ENCODE measurements at regions not wholly inside any gene's neighbourhood (a gene's known extent, or its start where the extent isn't known, plus 50 kb on each side); places are given as distances from the start of the nearest gene placed in this dataset.

DNA sequence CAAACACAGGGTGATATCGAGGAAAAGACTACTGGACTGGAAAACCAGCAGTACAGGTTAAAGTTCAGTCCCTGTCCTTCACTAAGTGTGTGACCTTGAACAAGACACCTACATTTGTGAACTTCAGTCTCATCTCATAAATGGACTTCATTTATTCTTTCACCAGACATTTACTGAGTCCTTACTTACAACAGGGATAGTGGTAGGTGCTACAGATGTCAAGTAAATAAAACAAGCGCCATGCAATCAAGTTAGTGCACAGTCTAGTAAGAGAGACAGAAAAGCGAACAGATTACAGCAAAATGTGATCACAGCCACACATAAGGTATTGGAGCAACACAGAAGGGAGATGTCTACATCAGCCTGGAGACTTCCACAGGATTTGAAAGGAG, 413.2 kb downstream of the ACTL7B start:
- H2AFZ ChIP-seq (ENCODE audit: insufficient read depth, low read length, poor library complexity): no peak overlapping the region

DNA sequence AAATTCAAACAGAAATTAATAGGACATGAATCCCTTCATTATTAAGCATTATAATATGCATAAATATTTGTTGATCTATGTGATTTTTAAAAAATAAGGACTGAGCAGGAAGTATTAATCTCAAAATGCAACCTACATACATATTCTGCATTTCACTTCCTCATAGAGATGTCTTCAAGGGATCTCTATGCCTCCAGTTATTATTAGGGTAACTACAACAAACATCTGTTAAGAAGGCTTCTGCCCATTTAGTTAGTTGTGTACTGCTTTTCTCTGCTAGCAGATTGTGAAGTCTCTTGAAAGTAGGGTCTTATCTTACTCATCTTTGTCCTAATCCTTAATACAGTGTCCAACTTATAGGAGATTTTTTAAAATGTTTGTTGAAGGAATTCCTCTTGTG, 414.1 kb downstream of the ACTL7B start:
- Histone ChIP-seq H4K12ac (ENCODE audit: low read depth, low read length) (no peak overlapping the region), H3K4me1 (ENCODE audit: control insufficient read depth in 1 of 2, insufficient read depth in 2 of 2, low read length in 2 of 2) (peaks cover 4% of the 10 kb centered on the region in 2 experiments), H3K27me3 (ENCODE audit: insufficient read depth, low read length) (no peaks in the 10 kb centered on the region), H3K9me3 (ENCODE audit: insufficient read depth, low read depth, low read length) (no peaks in the 10 kb centered on the region), H3K79me2 (ENCODE audit: control insufficient read depth, insufficient read depth, low read length, poor library complexity) (peaks cover 2% of the 10 kb centered on the region), H3K36me3 (ENCODE audit: control insufficient read depth in 1 of 2, insufficient read depth in 2 of 2, low read length in 2 of 2) (no peaks in the 10 kb centered on the region), H3K4ac (ENCODE audit: low read depth, low read length) (no peak overlapping the region), H2AK5ac (ENCODE audit: low read length) (no peak overlapping the region), H3K79me1 (ENCODE audit: low read length) (peaks cover 2% of the 10 kb centered on the region), H3K4me2 (ENCODE audit: low read length) (no peak overlapping the region), H3K18ac (ENCODE audit: low read length) (no peak overlapping the region), H3K23ac (ENCODE audit: low read length) (no peak overlapping the region), H3K4me3 (ENCODE audit: low read depth, low read length) (no peak overlapping the region), H2BK5ac (ENCODE audit: low read depth, low read length, poor library complexity) (no peak overlapping the region), H3K9ac (ENCODE audit: low read length) (no peak overlapping the region), H4K8ac (ENCODE audit: low read depth, low read length) (no peak overlapping the region), H3K14ac (ENCODE audit: low read length) (no peak overlapping the region), H4K91ac (ENCODE audit: low read depth, low read length) (no peak overlapping the region), H2BK12ac (ENCODE audit: low read length) (no peak overlapping the region), H2AFZ (ENCODE audit: insufficient read depth, low read length, poor library complexity) (no peak overlapping the region), H2BK120ac (ENCODE audit: insufficient read depth, low read length, poor library complexity) (no peak overlapping the region), H3K27ac (ENCODE audit: low read depth, low read length) (no peak overlapping the region)
- no peak for DNase-seq

More for the DNA sequence above, 413.2 kb downstream of the ACTL7B start:
- no peak overlapping the region for H3K4me2 ChIP-seq (ENCODE audit: low read length)
- H2BK12ac ChIP-seq (ENCODE audit: low read length): no peak overlapping the region
- no peaks in the 10 kb centered on the region for H3K9me3 ChIP-seq (ENCODE audit: insufficient read depth, low read depth, low read length)
- H3K9ac ChIP-seq (ENCODE audit: low read length): no peak overlapping the region
- no peak overlapping the region for H3K14ac ChIP-seq (ENCODE audit: low read length)
- H3K79me1 ChIP-seq (ENCODE audit: low read length): peaks cover 2% of the 10 kb centered on the region
- no peak overlapping the region for H4K8ac ChIP-seq (ENCODE audit: low read depth, low read length)
- H3K27ac ChIP-seq (ENCODE audit: low read depth, low read length): no peak overlapping the region
- H3K79me2 ChIP-seq (ENCODE audit: control insufficient read depth, insufficient read depth, low read length, poor library complexity): peaks cover 2% of the 10 kb centered on the region
- no peak overlapping the region for H2AK5ac ChIP-seq (ENCODE audit: low read length)
- no peak overlapping the region for H3K4me3 ChIP-seq (ENCODE audit: low read depth, low read length)
- no peak overlapping the region for H3K18ac ChIP-seq (ENCODE audit: low read length)
- DNase-seq: no peak
- no peak overlapping the region for H2BK120ac ChIP-seq (ENCODE audit: insufficient read depth, low read length, poor library complexity)
- no peak overlapping the region for H3K23ac ChIP-seq (ENCODE audit: low read length)
- no peak overlapping the region for H4K12ac ChIP-seq (ENCODE audit: low read depth, low read length)
- no peak overlapping the region for H3K4ac ChIP-seq (ENCODE audit: low read depth, low read length)
- no CpG with 5 or more reads among the region's 3 CpGs for WGBS (ENCODE audit: extremely low coverage, insufficient coverage, insufficient read length)
- peaks cover 4% of the 10 kb centered on the region in 2 experiments for H3K4me1 ChIP-seq (ENCODE audit: control insufficient read depth in 1 of 2, insufficient read depth in 2 of 2, low read length in 2 of 2)
- H4K91ac ChIP-seq (ENCODE audit: low read depth, low read length): no peak overlapping the region
- no peaks in the 10 kb centered on the region for H3K36me3 ChIP-seq (ENCODE audit: control insufficient read depth in 1 of 2, insufficient read depth in 2 of 2, low read length in 2 of 2)
- H2BK5ac ChIP-seq (ENCODE audit: low read depth, low read length, poor library complexity): no peak overlapping the region
- H3K27me3 ChIP-seq (ENCODE audit: insufficient read depth, low read length): no peaks in the 10 kb centered on the region

DNA sequence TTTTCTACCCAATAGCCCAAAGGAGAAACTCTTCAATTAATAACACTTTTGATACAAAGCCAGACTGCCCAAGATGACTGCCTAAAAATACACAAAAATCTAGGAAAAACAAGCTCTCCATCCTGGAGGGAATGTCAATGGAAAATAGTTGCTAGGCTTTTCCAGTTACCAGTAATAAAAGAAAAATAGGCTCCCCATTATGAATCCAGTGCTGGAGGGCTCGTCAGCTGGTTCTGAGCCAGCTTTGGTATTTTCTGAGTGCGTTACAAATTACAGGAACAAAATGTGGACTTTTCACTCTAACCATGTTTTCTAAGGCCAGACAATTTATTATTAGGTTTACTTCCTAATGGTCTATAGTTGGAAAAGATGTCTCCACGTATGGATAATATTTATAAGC, 414.5 kb downstream of the ACTL7B start:
- no peaks in the 10 kb centered on the region for H3K27me3 ChIP-seq (ENCODE audit: insufficient read depth, low read length)
- no peak overlapping the region for H2AK5ac ChIP-seq (ENCODE audit: low read length)
- H3K4me3 ChIP-seq (ENCODE audit: low read depth, low read length): no peak overlapping the region
- H3K14ac ChIP-seq (ENCODE audit: low read length): no peak overlapping the region
- H3K23ac ChIP-seq (ENCODE audit: low read length): no peak overlapping the region
- H2BK12ac ChIP-seq (ENCODE audit: low read length): no peak overlapping the region
- no peak overlapping the region for H3K27ac ChIP-seq (ENCODE audit: low read depth, low read length)
- H4K12ac ChIP-seq (ENCODE audit: low read depth, low read length): no peak overlapping the region
- H3K36me3 ChIP-seq (ENCODE audit: control insufficient read depth in 1 of 2, insufficient read depth in 2 of 2, low read length in 2 of 2): no peaks in the 10 kb centered on the region
- no peak overlapping the region for H3K18ac ChIP-seq (ENCODE audit: low read length)
- H4K91ac ChIP-seq (ENCODE audit: low read depth, low read length): no peak overlapping the region
- no peak overlapping the region for H2BK120ac ChIP-seq (ENCODE audit: insufficient read depth, low read length, poor library complexity)
- no peak overlapping the region for H2BK5ac ChIP-seq (ENCODE audit: low read depth, low read length, poor library complexity)
- no peak overlapping the region for H4K8ac ChIP-seq (ENCODE audit: low read depth, low read length)
- H3K9ac ChIP-seq (ENCODE audit: low read length): no peak overlapping the region
- peaks cover 4% of the 10 kb centered on the region in 2 experiments for H3K4me1 ChIP-seq (ENCODE audit: control insufficient read depth in 1 of 2, insufficient read depth in 2 of 2, low read length in 2 of 2)
- no peak overlapping the region for H3K4ac ChIP-seq (ENCODE audit: low read depth, low read length)
- no peak for DNase-seq
- no peak overlapping the region for H2AFZ ChIP-seq (ENCODE audit: insufficient read depth, low read length, poor library complexity)
- no peak overlapping the region for H3K4me2 ChIP-seq (ENCODE audit: low read length)
- no peaks in the 10 kb centered on the region for H3K9me3 ChIP-seq (ENCODE audit: insufficient read depth, low read depth, low read length)
- peaks cover 2% of the 10 kb centered on the region for H3K79me2 ChIP-seq (ENCODE audit: control insufficient read depth, insufficient read depth, low read length, poor library complexity)
- H3K79me1 ChIP-seq (ENCODE audit: low read length): peaks cover 2% of the 10 kb centered on the region
- WGBS (ENCODE audit: extremely low coverage, insufficient coverage, insufficient read length): no CpG with 5 or more reads among the region's 3 CpGs

DNA sequence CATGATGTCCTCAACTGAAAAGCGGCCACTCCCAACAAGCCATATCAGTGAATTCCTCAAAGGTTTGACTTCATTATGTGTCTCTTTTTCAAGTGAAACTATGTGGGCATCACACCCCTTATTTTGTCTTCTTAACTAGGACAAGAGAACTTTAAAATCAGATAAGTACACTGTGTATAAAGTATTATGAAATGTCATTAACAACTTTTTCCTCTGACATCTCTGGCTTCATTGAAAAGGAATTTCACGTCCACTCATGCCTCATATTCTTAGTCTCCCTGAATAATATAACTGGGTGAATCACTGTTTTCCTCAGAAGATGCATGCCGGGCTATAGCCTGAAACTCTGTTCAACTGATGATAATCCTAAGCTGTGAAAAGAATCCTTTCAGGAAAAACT, 415.8 kb downstream of the ACTL7B start:
- Histone ChIP-seq H4K8ac (ENCODE audit: low read depth, low read length) (no peak overlapping the region), H3K4me2 (ENCODE audit: low read length) (no peak overlapping the region), H2BK5ac (ENCODE audit: low read depth, low read length, poor library complexity) (no peak overlapping the region), H3K27ac (ENCODE audit: low read depth, low read length) (no peak overlapping the region), H3K9me3 (ENCODE audit: insufficient read depth, low read depth, low read length) (no peaks in the 10 kb centered on the region), H3K23ac (ENCODE audit: low read length) (no peak overlapping the region), H2AK5ac (ENCODE audit: low read length) (no peak overlapping the region), H4K91ac (ENCODE audit: low read depth, low read length) (no peak overlapping the region), H2BK12ac (ENCODE audit: low read length) (no peak overlapping the region), H3K18ac (ENCODE audit: low read length) (no peak overlapping the region), H3K79me1 (ENCODE audit: low read length) (peaks cover 2% of the 10 kb centered on the region), H3K14ac (ENCODE audit: low read length) (no peak overlapping the region), H2BK120ac (ENCODE audit: insufficient read depth, low read length, poor library complexity) (no peak overlapping the region), H3K4me3 (ENCODE audit: low read depth, low read length) (no peak overlapping the region), H3K4ac (ENCODE audit: low read depth, low read length) (no peak overlapping the region), H3K9ac (ENCODE audit: low read length) (no peak overlapping the region), H3K27me3 (ENCODE audit: insufficient read depth, low read length) (no peaks in the 10 kb centered on the region), H4K12ac (ENCODE audit: low read depth, low read length) (no peak overlapping the region), H2AFZ (ENCODE audit: insufficient read depth, low read length, poor library complexity) (no peak overlapping the region), H3K4me1 (ENCODE audit: control insufficient read depth in 1 of 2, insufficient read depth in 2 of 2, low read length in 2 of 2) (peaks cover 4% of the 10 kb centered on the region in 2 experiments), H3K36me3 (ENCODE audit: control insufficient read depth in 1 of 2, insufficient read depth in 2 of 2, low read length in 2 of 2) (no peaks in the 10 kb centered on the region), H3K79me2 (ENCODE audit: control insufficient read depth, insufficient read depth, low read length, poor library complexity) (peaks cover 2% of the 10 kb centered on the region)
- WGBS (ENCODE audit: extremely low coverage, insufficient coverage, insufficient read length): no CpG with 5 or more reads among the region's 3 CpGs
- DNase-seq: peak; percentile 17 to 80
